SK-N-SH (cell line): ENCODE measurements at regions not wholly inside any gene's neighbourhood (a gene's known extent, or its start where the extent isn't known, plus 50 kb on each side); places are given as distances from the start of the nearest gene placed in this dataset.

Source experiments
- EP300 ChIP-seq, 2 experiments: IDR thresholded peaks; 2 replicates each; pipeline versions ENCODE4 v1.4.0 to v1.6.1; 2012; ENCODE audit warnings: borderline replicate concordance in 1 of 2, low read depth in 1 of 2, low read length in 1 of 2
- FOSL2 ChIP-seq: IDR thresholded peaks from 2 replicates; pipeline ENCODE4 v1.4.0; 2012; ENCODE audit warnings: low read depth, mild to moderate bottlenecking, moderate library complexity, borderline replicate concordance
- FOXM1 ChIP-seq: IDR thresholded peaks from 2 replicates; pipeline ENCODE4 v1.4.0; 2012; ENCODE audit warnings: low read depth, mild to moderate bottlenecking
- GABPA ChIP-seq: IDR thresholded peaks from 2 replicates; pipeline ENCODE4 v1.4.0; 2012; ENCODE audit warnings: low read depth, mild to moderate bottlenecking
- POLR2AphosphoS5 ChIP-seq: IDR thresholded peaks from 2 replicates; pipeline ENCODE4 v1.6.1; 2012; ENCODE audit warnings: low read depth, low read length
- SIN3A ChIP-seq: IDR thresholded peaks from 2 replicates; pipeline ENCODE4 v1.6.1; 2012; ENCODE audit warnings: low read depth, mild to moderate bottlenecking, low read length, moderate library complexity, borderline replicate concordance
- YY1 ChIP-seq: IDR thresholded peaks from 2 replicates; pipeline ENCODE4 v1.4.0; 2012; ENCODE audit warnings: low read depth, mild to moderate bottlenecking
- TF ChIP-seq, protein P1 (sequence below): fragments of 200-600 bp; sonication (generic); IDR thresholded peaks from 2 replicates; pipeline ENCODE4 v1.6.1; 2017; ENCODE audit warnings: antibody characterized with exemption, mild to moderate bottlenecking, moderate library complexity
- TF ChIP-seq, protein P2 (sequence below): IDR thresholded peaks from 2 replicates; pipeline ENCODE4 v1.6.1; 2012; ENCODE audit warnings: mild to moderate bottlenecking, low read depth, low read length, moderate library complexity
- TF ChIP-seq, protein P3 (sequence below): IDR thresholded peaks from 2 replicates; pipeline ENCODE4 v1.4.0; 2012; ENCODE audit warnings: low read depth
- TF ChIP-seq, protein P4 (sequence below): fragments of 150-350 bp; IDR thresholded peaks from 2 replicates; pipeline ENCODE4 v1.6.1; 2017; ENCODE audit warnings: antibody characterized with exemption, low read length, low read depth, borderline replicate concordance

DNA sequence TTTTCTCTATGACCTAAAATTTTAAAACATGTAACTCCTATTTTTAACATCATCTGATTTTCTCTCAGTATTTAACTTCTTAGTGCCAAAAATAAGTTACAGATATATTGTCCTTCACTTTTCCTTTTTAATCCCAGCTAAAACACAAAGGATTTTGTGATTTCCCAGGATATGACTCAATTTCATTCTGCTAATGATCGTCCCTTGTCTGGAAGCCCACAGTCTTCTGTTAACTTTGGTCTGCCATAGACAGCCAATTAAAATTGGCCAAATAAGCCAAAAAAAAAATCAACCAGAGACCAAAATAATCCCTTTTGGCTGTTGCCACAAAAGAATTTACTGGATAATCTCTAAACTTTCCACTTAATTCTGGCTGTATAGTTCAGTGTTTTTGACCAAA is 124.5 kb upstream of the FST start:
- TF ChIP-seq, protein P1, sequence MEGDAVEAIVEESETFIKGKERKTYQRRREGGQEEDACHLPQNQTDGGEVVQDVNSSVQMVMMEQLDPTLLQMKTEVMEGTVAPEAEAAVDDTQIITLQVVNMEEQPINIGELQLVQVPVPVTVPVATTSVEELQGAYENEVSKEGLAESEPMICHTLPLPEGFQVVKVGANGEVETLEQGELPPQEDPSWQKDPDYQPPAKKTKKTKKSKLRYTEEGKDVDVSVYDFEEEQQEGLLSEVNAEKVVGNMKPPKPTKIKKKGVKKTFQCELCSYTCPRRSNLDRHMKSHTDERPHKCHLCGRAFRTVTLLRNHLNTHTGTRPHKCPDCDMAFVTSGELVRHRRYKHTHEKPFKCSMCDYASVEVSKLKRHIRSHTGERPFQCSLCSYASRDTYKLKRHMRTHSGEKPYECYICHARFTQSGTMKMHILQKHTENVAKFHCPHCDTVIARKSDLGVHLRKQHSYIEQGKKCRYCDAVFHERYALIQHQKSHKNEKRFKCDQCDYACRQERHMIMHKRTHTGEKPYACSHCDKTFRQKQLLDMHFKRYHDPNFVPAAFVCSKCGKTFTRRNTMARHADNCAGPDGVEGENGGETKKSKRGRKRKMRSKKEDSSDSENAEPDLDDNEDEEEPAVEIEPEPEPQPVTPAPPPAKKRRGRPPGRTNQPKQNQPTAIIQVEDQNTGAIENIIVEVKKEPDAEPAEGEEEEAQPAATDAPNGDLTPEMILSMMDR = no peak
- TF ChIP-seq, protein P2, sequence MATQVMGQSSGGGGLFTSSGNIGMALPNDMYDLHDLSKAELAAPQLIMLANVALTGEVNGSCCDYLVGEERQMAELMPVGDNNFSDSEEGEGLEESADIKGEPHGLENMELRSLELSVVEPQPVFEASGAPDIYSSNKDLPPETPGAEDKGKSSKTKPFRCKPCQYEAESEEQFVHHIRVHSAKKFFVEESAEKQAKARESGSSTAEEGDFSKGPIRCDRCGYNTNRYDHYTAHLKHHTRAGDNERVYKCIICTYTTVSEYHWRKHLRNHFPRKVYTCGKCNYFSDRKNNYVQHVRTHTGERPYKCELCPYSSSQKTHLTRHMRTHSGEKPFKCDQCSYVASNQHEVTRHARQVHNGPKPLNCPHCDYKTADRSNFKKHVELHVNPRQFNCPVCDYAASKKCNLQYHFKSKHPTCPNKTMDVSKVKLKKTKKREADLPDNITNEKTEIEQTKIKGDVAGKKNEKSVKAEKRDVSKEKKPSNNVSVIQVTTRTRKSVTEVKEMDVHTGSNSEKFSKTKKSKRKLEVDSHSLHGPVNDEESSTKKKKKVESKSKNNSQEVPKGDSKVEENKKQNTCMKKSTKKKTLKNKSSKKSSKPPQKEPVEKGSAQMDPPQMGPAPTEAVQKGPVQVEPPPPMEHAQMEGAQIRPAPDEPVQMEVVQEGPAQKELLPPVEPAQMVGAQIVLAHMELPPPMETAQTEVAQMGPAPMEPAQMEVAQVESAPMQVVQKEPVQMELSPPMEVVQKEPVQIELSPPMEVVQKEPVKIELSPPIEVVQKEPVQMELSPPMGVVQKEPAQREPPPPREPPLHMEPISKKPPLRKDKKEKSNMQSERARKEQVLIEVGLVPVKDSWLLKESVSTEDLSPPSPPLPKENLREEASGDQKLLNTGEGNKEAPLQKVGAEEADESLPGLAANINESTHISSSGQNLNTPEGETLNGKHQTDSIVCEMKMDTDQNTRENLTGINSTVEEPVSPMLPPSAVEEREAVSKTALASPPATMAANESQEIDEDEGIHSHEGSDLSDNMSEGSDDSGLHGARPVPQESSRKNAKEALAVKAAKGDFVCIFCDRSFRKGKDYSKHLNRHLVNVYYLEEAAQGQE = no peak
- TF ChIP-seq EP300 (IDR thresholded peaks at IDR 0.05; ENCODE audit: borderline replicate concordance in 1 of 2, low read depth in 1 of 2, low read length in 1 of 2) (no peak), POLR2AphosphoS5 (no peak), GABPA (no peak), YY1 (no peak), FOSL2 (no peak), SIN3A (no peak), FOXM1 (no peak)
- TF ChIP-seq, protein P3, sequence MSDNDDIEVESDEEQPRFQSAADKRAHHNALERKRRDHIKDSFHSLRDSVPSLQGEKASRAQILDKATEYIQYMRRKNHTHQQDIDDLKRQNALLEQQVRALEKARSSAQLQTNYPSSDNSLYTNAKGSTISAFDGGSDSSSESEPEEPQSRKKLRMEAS = no peak
- TF ChIP-seq, protein P4, sequence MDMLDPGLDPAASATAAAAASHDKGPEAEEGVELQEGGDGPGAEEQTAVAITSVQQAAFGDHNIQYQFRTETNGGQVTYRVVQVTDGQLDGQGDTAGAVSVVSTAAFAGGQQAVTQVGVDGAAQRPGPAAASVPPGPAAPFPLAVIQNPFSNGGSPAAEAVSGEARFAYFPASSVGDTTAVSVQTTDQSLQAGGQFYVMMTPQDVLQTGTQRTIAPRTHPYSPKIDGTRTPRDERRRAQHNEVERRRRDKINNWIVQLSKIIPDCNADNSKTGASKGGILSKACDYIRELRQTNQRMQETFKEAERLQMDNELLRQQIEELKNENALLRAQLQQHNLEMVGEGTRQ = no peak
